CD4-positive, alpha-beta T cell treated with Interleukin-17A for 1 hour (primary cell): ENCODE measurements at regions not wholly inside any gene's neighbourhood (a gene's known extent, or its start where the extent isn't known, plus 50 kb on each side); places are given as distances from the start of the nearest gene placed in this dataset.

ENCODE experiments used
- DNase-seq: peaks from one replicate; pipeline ENCODE4 v3.0.0-alpha.2; 2020

DNA sequence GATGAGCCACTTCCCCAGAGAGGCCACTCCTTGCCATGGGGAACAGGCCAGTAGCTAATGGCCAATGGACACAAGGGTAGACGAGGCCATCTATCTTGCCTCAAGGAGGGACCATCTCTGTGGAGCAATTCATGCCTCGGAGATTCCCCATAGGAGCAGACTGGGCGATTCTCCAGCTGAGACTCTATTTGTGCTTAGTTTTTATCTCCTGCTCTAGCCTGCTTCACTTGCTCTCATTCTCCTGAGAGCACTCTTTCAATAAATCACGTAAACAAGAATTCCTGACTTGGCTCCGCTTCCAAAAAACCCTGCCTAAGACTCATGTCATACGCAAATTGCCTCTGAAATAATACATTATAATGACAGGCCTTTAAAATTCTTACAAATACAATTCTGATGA is 396.4 kb upstream of the USP15 start:
- DNase-seq: no peak

DNA sequence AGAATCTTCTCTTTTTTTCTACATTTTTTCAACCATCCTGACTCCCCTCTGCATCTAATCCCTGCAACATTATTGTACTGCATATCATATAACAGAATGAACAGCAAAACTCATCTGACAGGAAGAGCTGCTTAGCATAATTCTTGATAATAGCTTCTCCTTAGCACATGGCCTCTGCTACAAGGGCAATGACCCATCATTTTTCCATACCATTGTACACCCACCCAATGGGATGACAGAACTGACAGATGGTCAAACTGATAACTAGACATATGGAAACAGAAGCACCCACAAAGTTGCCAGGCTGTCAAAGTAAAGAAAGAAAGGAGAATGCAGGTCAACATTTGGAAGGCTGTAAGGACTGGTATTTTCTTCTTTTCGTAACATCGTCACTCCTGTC is 390.4 kb upstream of the USP15 start:
- no peak for DNase-seq

DNA sequence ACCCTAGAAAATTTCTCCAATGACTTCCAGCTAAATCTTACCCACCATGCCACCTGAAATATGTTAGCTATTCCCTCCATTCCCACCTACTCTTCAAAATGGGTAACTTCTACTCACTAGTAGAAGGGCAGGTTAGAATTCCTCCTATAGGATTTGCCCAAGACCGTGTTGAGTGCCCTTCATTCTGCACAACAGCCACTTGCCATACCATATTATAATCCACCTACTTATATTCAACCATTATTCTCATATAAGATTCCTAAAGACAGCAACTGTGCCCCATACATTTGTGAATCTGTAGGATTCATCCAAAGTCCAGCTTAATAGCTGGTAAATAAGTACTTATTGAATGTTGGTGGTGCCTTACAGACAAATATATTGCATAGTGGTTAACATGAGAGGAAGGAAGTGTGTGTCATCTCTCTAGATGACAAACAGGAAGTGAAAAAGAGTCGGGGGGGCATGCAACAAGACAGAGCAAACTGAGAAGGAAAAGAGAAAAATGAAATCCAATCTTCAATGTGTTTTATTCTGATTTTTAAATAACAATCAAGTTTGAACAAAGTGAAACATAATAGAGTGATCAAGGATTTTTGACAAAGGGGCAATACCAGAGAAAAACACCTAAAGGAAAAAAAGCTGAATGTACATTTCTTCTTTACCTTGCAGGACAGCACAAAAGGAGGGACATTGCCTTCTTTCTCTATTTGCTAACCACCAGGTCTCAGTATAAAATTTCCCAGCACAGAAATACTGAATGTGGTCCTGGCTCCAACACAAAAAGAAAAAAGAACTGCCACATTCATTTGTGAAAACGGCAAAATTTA is 389.3 kb upstream of the USP15 start:
- peak; percentile 42 for DNase-seq

DNA sequence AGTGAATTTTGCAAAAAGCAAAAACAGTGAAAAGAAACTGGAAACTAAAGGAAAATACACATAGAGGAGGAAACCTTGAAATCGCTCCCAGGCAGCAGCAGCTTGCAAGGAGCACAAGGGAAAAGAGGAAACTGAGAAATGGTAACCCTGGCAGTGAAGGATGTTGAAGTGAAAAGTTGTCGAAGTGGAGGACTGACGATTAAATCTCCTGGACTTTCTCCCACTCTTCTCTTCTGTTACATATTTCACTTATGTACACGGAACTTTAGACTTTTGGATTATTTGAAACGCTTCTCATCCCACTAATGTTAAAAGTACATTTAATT is 388.8 kb upstream of the USP15 start:
- no peak for DNase-seq

DNA sequence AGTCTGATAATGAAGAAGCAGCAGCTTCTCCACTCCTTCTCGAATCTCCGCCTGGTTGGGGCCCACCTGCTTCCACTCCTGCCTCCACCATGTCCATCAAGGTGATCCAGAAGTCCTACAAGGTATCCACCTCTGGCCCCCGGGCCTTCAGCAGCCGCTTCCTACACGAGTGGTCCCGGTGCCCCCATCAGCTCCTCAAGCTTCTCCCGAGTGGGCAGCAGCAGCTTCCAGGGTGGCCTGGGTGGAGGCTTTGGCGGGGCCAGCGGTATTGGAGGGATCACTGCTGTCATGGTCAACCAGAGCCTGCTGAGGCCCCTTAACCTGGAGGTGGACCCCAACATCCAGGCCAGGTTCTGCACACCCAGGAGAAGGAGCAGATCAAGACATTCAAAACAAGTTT is 381.0 kb upstream of the USP15 start:
- no peak for DNase-seq

DNA sequence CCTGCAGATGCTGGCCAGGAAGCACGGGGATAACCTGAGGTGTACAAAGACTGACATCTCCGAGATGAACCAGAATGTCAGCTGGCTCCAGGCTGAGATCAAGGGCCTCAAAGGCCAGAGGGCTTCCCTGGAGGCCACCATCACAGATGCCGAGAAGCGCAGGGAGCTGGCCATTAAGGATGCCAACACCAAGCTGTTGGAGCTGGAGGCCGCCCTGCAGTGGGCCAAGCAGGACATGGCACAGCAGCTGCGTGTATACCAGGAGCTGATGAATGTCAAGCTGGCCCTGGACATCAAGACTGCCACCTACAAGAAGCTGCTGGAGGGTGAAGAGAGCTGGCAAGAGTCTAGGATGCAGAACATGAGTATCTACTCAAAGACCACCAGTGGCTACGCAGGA is 380.0 kb upstream of the USP15 start:
- DNase-seq: no peak

DNA sequence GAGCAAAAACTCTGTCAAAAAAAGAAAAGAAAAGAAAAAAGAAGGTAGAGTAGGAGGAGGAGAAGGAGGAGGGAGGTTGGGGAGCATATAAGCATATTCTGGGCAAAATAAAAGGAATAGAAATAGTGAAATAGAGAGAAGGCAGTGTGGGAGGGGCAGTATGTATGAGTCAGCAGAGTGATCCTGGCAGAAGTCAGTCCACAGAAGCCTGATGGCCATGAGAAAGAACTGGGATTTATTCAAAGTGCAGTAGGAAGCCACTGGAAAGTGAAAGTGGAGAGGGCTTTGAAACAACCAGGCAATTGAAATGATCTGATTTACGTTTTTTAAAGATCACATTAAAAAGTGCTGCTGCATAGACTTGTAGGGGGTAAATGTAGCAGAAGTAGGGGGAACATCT is 368.6 kb upstream of the USP15 start:
- DNase-seq: no peak

- no peak for DNase-seq
These were observed 366.0 kb upstream of the USP15 start for GRCh38 chr12:61894168-61894567.

DNA sequence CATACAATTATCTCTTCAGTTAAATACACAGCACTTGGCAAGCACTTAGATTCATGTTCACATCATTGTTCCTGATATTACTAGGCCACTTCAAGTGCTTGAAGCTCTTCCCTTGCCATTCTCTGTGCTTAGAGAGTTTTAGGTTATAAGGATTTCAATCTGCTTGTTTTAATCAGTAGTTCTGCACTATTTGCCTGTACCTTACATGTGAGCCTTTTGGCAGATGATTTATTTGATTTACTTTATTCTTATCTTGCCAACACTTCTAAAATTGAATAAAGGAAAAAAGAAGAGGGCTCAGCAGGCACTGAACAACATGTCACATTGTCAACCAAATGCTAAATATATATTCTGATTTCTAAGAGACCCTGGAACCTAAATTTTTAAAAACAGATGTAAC is 363.8 kb upstream of the USP15 start:
- no peak for DNase-seq

DNA sequence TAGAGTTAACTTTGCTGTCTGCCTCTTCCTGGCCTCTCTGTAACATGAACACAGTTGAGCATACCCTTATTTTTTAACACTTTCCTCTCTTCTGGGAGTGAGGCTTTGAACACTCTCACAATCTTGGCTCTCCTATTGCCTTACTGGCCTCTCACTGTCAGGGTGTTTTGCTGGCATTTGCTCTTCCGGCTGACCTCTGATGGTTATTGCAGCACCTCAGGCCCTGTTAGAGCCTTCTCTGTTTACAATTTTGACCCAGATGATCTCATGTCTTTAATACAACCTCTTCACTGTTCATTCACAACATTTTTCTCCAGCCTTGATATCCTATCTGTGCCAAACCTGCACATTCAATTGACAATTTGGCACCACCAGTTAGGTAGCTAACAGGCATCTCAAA is 357.8 kb upstream of the USP15 start:
- DNase-seq: no peak

DNA sequence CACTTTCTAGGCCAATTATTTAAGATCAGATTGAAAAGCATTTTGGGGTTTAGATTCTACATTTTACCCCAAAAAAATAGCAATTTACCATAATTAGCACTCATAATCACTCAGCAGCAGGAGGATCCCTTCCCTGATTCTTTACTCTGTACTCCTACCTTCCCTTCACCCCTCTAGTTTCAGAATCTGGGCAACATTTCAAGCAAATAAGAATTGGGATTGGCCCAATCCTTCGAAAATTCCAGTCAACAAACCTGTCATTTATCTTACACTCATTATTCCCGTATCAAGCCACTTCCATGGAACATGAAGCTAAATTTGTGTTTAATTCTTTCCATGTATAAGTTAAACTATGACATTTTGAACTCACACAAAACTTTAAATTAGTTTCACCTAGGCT is 349.1 kb upstream of the USP15 start:
- DNase-seq: no peak

- DNase-seq: no peak
These were observed 344.8 kb upstream of the USP15 start for GRCh38 chr12:61915420-61915819.

DNA sequence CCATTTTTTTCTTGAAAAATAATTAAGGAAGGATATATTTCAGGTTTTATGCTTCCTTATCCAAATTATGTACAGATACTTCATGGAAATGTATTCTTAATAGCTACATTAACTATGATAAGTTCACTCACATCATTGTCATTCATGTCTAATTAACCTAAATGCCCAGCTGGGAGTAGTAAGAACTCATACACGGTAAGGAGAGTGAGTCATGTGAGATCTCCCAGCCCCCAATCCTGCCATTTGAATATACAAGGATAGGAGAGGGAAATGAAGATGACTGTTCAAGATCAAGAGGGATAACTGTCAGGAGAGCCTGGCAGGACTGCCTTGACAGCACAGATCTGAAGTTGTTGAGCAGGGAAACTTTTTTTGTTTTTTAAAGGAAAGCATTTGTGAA is 343.4 kb upstream of the USP15 start:
- DNase-seq: no peak

DNA sequence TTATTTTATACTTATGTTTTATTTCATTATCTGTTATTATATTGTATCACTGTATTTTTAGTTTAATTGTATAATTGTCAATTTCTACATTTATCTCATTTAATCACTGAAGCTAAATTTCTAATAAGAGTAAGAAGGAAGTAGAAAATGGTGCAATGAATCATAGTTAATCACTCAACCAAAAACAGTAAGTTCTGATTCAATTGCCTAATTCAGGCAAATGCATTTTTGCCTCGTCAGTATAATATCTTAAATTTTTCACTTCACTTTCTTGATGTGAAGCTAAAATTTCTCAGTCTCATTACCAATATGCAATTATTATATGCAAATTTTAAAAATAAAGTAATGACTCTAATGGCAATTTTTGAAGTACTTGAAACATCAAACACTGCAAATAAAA is 340.5 kb upstream of the USP15 start:
- no peak for DNase-seq

DNA sequence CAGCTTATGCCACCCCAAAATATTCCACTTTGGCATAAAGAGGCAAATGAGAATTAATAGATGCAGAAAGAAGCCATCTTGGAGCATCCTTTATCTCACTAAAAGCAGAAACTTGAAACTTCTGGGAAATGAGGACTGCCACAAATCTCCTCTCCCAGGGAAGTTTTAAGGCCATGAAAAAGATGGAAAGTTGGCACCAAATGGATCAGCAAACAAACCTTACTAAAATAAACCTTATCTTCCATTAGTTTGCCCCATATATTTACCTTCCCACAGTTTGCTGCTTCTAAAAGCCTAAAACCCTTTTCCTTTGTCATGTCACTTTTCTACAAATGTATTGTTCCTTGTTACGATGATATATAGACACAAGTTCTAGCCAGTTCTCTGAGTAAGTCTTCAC is 340.0 kb upstream of the USP15 start:
- DNase-seq: no peak

DNA sequence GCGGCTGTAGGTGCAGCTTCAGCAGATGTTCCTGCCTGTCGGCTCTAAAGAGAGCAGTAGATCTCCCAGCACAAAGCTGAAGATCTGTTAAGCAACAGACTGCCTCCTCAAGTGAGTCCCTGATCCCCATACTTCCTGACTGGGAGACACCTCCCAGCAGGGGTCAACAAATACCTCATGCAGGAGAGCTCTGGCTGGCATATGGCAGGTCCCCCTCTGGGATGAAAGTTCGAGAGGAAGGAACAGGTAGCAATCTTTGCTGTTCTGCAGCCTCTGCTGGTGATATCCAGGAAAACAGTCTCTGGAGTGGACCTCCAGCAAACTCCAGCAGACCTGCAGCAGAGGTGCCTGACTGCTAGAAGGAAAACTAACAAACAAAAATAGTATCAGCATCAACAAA is 337.1 kb upstream of the USP15 start:
- DNase-seq: no peak

DNA sequence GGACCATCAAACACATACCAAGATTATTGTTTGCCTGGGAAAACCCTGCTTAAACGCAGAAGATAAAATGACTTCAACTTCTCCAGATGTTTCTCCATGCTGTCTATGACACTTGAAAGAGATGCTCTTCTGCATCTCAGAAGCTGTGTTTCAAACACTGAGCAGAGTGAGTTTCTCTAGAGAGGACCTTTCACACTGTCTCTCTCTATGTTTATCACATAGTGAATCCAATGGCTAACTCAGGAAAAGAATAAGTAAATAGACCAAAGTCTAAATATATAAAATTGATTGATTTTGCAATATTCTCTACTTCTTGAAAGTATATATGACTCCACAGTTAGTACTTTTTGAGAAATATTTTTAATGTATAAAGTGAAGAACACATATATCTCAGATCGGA is 325.6 kb upstream of the USP15 start:
- no peak for DNase-seq

DNA sequence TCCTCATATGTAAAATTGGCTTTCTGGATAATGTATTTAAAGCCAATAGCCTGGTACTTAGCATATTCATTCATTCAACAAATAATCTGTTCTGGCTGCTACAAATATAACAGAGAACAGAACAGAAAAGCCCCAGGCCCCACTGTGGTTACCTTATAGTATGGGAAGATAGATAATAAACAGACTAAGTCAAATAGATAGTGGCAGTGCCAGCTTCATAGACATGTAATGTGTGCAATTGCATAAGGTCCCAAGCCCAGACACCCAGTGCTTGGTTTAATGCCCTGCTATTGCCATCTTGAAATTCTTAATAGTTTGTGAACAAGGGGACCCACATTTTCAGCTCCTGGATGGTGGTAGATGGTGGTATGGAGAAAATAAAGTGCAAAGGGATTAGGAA is 320.2 kb upstream of the USP15 start:
- DNase-seq: no peak

DNA sequence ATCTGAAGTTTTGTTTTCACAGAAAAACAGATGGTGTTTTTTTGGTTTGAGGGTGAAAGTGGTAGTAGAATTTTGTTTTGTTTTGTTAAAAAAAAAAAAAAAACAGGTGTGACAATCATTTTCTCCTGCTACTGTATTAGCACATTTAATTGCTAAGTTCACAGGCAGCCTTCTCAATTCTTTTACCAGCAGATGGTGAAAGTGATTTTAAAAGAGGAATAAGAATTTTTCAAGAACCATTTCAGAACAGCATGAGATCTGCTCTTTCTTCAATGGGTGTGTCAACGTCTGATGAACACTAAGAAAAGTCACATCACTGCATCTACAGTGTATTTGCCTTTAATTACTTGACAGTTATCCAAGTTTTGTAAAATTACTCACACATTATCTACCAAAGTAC is 303.7 kb upstream of the USP15 start:
- no peak for DNase-seq

DNA sequence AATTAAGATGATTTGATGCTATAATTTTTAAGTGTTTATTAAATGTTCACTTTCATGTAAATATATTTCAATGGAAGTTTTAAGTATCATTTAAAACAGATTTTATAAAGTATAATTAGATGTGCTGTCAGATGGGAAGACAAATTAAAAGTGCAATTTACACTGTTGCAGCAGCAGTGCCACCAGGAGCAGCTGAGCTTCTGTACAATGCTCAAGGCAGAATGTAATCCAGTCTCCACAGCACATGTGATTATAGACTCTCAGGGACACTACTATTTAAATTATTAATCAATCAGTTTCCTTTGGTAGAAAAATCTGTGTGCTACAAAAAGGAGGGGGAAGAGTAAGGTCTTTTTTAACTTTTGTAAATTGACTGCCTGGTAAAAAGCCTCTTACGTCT is 285.7 kb upstream of the USP15 start:
- no peak for DNase-seq

DNA sequence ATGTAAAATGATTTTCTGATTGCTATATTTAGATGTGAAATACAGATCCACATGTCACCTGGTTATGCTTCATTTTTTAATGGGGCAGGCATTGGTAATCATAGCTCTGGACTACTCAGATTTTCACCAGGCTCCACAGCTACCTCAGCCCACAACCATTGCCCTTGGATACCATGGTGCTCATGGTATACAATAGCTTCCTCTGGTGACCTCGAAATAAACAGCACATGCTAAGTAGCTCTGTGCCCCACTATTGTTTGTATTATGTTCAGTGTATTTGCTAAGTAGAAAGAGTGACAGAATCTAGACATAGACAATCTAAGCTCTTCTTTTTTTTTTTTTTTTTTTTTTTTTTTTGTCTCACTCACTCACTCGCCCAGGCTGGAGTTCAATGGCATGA is 274.4 kb upstream of the USP15 start:
- DNase-seq: no peak

GRCh38 chr12:61987173-61987572 is 273.0 kb upstream of the USP15 start:
- DNase-seq: no peak

GRCh38 chr12:61991661-61992060 is 268.5 kb upstream of the USP15 start:
- no peak for DNase-seq

DNA sequence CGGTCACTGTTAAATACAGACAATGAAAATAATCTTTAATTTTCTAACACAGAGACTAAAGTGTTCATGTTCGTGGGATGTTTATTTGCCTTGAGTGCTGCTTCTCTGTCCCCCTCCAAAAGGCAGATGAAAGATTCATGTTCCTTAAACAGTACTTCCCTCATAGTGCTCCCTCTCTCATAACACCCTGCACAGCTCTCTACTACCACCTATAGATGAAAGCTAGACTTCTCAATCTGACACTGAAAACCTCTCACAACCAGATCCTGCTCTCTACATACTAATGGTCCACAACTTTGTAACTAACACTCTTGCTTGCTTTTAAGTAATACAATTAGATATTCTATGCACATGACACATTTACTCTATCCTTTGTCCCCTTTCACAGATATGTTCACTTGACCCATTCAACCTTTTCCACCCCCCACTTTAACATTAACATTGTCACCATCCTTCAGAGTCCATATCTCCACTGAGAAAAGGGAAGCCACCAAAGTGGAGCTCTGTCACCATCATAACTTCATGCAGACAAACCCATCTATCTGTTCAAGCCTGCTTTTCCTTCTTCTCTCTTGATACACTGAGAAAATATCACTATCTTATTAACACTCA is 266.4 kb upstream of the USP15 start:
- DNase-seq: peak; percentile 37

DNA sequence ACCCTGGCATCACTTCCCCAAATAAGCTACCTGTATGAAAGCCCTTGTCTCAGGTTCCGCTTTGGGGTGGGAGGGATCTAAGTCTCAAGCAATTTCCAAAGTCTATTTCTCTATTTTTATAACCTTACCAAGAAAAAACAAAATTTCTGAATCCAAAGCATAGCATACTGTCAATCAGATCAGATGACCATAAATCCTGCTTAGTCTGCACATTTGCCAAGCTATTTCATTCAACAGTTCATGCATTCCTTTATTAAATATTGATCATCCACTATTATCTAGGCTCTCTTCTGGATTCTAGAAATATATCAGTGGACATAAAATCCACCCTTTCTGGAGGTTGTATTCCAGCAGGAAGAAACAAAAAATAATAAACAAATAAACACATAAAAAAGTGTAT is 263.5 kb upstream of the USP15 start:
- DNase-seq: no peak
